NCI-H1694 treated with DMSO at 0.1 percent for 48 hours (cell line): ENCODE measurements at regions not wholly inside any gene's neighbourhood (a gene's known extent, or its start where the extent isn't known, plus 50 kb on each side); places are given as distances from the start of the nearest gene placed in this dataset.

ENCODE experiments used
- DNase-seq: peaks from one replicate; lab custom pipeline; 2025; lab: John Stamatoyannopoulos, UW

DNA sequence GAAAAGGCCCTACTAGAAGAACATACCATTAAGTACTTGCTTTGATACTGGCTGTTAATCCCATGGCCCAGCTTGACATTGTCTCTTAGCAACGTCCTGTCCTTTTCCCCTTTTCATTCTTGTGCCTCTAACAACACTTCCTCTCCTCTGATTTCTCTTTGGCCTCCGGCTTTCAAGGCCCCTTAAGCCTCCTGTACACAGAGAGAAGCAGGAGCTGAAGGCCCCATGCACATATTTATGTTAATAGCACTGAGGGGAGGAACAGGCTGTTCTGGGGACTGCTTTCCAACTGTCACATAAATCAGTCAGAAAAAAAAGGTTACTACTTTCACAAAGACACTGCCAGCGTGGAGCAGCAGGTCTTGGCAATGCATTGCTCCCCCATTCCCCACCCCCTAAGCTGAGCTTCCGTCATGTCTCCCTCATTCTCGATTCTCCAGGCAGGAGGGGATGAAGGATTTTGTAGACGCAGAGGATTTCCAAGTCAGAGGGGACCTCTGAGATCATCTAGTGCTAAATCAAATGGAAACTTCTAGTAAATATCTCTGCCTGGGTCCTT lies 257.4 kb upstream of the ADAMTS9 start:
- no peak for DNase-seq

- DNase-seq: no peak
Measured at GRCh38 chr3:64943866-64944265, 256.1 kb upstream of the ADAMTS9 start.

- no peak for DNase-seq
Measured at GRCh38 chr3:64940596-64941348, 253.0 kb upstream of the ADAMTS9 start.

GRCh38 chr3:64939747-64940450 lies 252.1 kb upstream of the ADAMTS9 start:
- DNase-seq: no peak

DNA sequence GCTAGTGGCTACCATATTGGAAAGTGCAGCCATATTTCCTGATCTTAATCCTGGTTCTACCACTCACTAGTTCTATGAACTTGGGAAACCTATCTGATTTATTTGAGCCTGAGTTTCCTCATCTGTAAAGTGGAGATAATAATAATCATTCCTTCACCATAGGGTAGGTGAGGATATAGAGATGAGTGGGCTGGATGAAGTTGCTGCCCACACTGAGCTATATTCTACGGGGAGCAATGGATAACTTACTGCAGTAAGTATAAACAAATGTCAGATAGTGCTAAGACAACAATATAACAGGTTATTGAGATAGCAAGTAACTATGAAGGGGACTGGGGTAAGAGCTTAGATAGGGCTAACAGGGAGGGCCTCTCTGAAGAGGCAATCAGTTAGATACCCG lies 251.5 kb upstream of the ADAMTS9 start:
- no peak for DNase-seq

DNA sequence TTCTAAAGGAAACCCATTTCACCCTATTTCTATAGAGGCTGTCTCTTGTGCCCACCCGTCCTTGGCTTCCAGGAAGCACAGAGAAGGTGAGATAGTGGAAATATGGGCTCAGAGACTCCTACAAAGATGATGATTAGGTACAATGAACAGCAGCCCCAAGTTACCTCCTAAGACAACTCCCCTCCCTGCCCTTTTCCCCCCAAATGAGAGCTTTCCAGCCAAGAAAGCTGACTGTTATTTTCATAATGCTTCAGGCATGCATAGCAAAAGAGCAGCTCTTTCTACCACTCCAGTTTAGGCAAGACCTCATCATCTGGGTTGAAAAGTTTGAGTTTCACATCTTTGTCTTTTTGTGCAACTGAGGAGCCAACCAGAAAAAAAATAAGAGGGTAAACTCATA lies 248.8 kb upstream of the ADAMTS9 start:
- DNase-seq: no peak

DNA sequence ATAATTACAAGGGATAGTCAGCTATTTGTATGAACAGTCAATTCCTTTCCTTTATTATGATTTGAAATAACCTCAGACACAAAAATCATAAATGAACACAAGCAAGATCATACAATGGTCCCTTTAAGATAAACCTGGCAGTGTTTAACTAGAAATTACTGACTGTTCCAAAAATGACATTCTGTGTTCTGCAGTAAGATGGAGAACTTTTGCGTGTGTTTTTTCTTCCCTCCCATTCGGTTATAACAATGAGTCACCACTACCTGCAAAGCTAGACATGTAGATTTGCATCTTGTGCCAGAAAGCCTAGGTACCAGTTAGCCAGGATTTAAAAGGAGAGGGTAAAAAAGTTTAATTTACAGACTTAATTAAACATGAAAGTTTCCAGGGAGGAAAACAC lies 248.2 kb upstream of the ADAMTS9 start:
- DNase-seq: no peak

- DNase-seq: no peak
Measured at GRCh38 chr3:64932666-64933342, 245.0 kb upstream of the ADAMTS9 start.

- no peak for DNase-seq
Measured at GRCh38 chr3:64932016-64932518, 244.3 kb upstream of the ADAMTS9 start.

DNA sequence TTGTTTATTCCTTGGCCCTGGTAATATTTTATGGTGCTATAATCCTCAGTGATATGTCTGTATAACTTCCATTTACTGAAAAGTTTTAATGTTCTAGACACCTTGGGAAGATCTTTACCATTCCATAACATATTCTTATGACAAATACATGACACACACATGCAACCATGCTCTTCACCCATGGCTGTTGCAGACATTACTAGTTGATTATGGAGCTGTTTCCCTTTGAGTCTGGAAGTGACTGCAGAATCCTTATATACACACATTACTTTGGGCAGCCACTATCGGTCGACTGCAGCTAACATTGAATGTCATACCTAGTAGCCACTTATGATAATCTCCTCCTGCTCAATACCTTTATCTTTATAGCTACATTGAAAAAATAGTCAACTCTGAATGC lies 243.1 kb upstream of the ADAMTS9 start:
- DNase-seq: no peak

- no peak for DNase-seq
Measured at GRCh38 chr3:64928683-64929082, 240.9 kb upstream of the ADAMTS9 start.

GRCh38 chr3:64927689-64928088 lies 239.9 kb upstream of the ADAMTS9 start:
- DNase-seq: no peak

DNA sequence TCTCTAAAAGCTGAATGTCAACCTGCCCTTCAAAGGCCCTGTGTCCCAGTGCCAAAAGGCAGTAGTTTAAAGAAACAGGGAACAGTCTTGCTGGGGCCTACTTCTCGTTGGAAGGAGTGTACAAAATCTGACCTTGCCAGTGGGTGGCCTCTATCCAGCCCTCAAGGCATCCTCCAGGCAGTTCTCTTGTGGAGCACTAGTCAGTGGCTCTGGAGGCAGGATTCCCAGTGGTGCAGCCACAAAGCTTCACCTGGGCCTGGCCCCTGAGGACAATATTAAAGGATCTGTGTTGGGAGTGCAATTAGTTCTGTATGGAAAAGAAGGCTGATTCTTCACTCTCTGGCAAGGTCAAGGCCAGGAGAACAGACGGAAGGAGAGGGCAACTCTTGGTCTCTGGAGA lies 237.8 kb upstream of the ADAMTS9 start:
- no peak for DNase-seq

- DNase-seq: no peak
Measured at GRCh38 chr3:64924961-64925360, 237.2 kb upstream of the ADAMTS9 start.

GRCh38 chr3:64922213-64922612 lies 234.4 kb upstream of the ADAMTS9 start:
- DNase-seq: no peak

- DNase-seq: no peak
Measured at GRCh38 chr3:64921281-64922065, 233.7 kb upstream of the ADAMTS9 start.

GRCh38 chr3:64919934-64920333 lies 232.1 kb upstream of the ADAMTS9 start:
- DNase-seq: no peak

DNA sequence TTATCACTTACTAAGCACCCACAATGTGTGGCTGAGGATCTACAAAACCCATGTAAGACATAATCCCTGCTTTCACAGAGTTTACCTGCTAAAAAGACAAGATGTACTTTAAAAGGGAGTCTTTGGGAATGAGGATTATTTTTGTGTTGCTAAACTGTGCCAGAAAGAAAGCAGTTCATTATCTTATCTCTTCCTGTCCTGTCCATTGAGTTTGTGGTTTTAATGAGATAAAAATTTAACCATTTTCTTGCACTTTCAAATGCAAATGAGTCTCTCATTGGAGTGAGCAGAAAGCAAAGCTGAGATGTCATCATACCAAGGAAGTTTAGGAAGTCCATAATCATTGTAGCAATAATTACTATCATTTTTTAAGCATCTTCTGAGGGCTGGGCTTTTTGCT lies 231.2 kb upstream of the ADAMTS9 start:
- no peak for DNase-seq

DNA sequence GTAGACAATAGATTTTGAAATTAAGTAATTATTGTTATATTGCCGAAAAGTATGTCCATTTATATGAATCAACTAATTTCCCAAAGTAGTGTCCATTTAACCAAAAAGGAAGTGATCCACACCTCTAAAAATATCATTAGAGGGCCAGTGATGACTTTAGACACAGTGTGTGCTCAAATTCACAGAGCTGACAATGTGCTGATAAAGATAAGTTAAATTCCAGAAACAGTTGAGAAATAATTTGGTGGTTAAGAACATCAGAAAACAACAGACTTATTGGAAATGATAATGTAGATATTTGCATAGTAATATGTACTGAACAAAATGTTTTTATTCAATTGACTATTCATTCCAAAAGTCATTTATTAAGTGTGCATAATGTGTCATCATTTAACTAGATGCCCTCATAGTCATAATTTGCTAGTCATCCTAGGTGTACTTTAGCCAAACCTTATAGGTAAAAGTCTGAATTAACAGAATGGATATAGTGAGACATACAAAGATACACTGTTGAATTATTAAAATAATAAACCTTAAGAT lies 230.2 kb upstream of the ADAMTS9 start:
- no peak for DNase-seq

DNA sequence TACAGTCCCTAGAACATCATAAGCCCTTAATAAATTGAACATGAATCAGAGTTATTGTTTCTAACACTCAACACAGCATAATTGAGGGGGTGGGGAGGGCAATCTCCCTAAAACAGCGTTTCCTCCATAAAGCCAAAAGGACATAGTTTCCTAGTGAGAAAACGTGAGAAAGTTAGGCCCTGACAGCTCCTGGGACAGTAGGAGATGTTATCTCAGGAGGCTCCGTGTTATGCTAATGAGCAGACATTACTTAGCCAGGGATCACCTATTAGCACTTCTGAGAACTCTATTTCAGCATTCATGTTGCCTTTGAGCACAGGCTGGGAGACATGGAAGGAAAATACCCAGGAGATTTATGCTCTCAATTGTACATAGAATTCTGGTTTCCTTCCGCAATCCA lies 229.1 kb upstream of the ADAMTS9 start:
- no peak for DNase-seq

GRCh38 chr3:64916192-64916798 lies 228.5 kb upstream of the ADAMTS9 start:
- DNase-seq: no peak
